ENCODE measurements at regions not wholly inside any gene's neighbourhood (a gene's known extent, or its start where the extent isn't known, plus 50 kb on each side); places are given as distances from the start of the nearest gene placed in this dataset.

DNA sequence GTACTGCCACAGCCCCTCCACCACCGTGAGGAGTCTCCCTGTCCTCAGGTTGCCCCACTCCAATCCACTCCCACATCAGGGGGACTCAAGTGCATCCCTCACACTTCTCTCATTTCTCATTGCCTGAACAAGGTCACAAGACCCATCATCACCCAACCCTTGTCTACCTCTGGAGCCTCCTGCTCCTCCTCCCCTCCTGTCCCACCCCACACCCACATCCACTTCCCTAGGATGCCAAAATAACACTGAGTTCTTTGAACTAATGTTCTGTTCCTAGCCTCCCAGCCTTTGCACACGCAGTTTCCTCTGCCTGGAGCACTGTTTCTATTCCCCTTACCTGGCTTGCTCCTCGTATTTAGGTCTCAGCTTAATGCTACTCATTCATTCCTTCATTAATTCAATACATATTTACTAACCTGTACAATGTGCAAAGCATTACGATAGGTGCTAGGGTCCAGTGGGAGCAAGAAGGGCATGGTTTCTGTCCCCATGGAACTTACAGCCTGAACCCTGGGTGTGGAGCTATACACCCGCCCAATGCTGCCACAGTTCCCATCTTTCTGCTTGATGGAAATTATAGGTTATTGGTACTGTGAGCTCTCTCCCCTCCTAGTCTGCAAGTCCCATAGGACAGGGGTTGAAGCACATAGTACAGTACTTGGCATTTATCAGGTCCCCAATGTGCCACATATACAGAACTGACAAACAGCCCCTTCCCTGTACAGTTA is 96.1 kb upstream of the GRIK3 start:
- H3K4me3 ChIP-seq = no peak overlapping the region
- TF ChIP-seq, protein P1, sequence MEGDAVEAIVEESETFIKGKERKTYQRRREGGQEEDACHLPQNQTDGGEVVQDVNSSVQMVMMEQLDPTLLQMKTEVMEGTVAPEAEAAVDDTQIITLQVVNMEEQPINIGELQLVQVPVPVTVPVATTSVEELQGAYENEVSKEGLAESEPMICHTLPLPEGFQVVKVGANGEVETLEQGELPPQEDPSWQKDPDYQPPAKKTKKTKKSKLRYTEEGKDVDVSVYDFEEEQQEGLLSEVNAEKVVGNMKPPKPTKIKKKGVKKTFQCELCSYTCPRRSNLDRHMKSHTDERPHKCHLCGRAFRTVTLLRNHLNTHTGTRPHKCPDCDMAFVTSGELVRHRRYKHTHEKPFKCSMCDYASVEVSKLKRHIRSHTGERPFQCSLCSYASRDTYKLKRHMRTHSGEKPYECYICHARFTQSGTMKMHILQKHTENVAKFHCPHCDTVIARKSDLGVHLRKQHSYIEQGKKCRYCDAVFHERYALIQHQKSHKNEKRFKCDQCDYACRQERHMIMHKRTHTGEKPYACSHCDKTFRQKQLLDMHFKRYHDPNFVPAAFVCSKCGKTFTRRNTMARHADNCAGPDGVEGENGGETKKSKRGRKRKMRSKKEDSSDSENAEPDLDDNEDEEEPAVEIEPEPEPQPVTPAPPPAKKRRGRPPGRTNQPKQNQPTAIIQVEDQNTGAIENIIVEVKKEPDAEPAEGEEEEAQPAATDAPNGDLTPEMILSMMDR (IDR thresholded peaks at IDR 0.05) = no peak
- no peak for ATAC-seq
- 60 to 66% (median 61%) methylated on average over 5 of the region's 5 CpGs for WGBS, 3 donors
- DNase-seq = no peak
- H3K36me3 ChIP-seq (ENCODE audit: insufficient read depth in 1 of 2, low read depth in 1 of 2) = no peaks in the 10 kb centered on the region
- H3K4me1 ChIP-seq = no peaks in the 10 kb centered on the region
- no peak overlapping the region for H3K27ac ChIP-seq
- no peaks in the 10 kb centered on the region for H3K9me3 ChIP-seq
- intact Hi-C loops (cut with DNase I) = no loop called here
- H3K27me3 ChIP-seq (ENCODE audit: insufficient read depth in 3 of 3, low read length in 2 of 3) = peaks cover 0 to 3% (median 0%) of the 10 kb centered on the region in 3 donors

- intact Hi-C loops (cut with DNase I) = no loop called here
- no peak overlapping the region for H3K27ac ChIP-seq
- peaks cover 0 to 3% (median 0%) of the 10 kb centered on the region in 3 donors for H3K27me3 ChIP-seq (ENCODE audit: insufficient read depth in 3 of 3, low read length in 2 of 3)
- no peak for DNase-seq
- H3K36me3 ChIP-seq (ENCODE audit: insufficient read depth in 1 of 2, low read depth in 1 of 2) = no peaks in the 10 kb centered on the region
- TF ChIP-seq, protein P1 (IDR thresholded peaks at IDR 0.05) = no peak
- H3K4me3 ChIP-seq = no peak overlapping the region
- ATAC-seq = no peak
- WGBS, 3 donors = 51 to 56% (median 52%) methylated on average over 5 of the region's 5 CpGs
- H3K4me1 ChIP-seq = no peaks in the 10 kb centered on the region
- no peaks in the 10 kb centered on the region for H3K9me3 ChIP-seq
Measured at GRCh38 chr1:37131281-37131680, 97.0 kb upstream of the GRIK3 start.

- intact Hi-C loops (cut with DNase I) = no loop called here
- H3K27ac ChIP-seq = no peak overlapping the region
- H3K27me3 ChIP-seq (ENCODE audit: insufficient read depth in 3 of 3, low read length in 2 of 3) = no peaks in the 10 kb centered on the region
- no peaks in the 10 kb centered on the region for H3K36me3 ChIP-seq (ENCODE audit: insufficient read depth in 1 of 2, low read depth in 1 of 2)
- TF ChIP-seq, protein P1 (IDR thresholded peaks at IDR 0.05) = no peak
- ATAC-seq (no peak), DNase-seq (no peak)
- no peak overlapping the region for H3K4me3 ChIP-seq
- no peaks in the 10 kb centered on the region for H3K9me3 ChIP-seq
- WGBS, 3 donors = 59 to 67% (median 62%) methylated on average over 19 of the region's 19 CpGs
- H3K4me1 ChIP-seq = no peaks in the 10 kb centered on the region
Measured at GRCh38 chr1:37133276-37134145, 99.2 kb upstream of the GRIK3 start.

- WGBS, 3 donors = 69 to 79% (median 78%) methylated on average over 4 of the region's 4 CpGs
- intact Hi-C loops (cut with DNase I) = no loop called here
- ATAC-seq = peak in 1 of 4 donors; percentile 10
Measured at GRCh38 chr1:37134599-37134998, 100.3 kb upstream of the GRIK3 start.

More at GRCh38 chr1:37134599-37134998, 100.3 kb upstream of the GRIK3 start:
- TF ChIP-seq, protein P1 (IDR thresholded peaks at IDR 0.05) = no peak
- Histone ChIP-seq H3K4me1 (no peaks in the 10 kb centered on the region), H3K9me3 (no peaks in the 10 kb centered on the region), H3K27ac (no peak overlapping the region), H3K4me3 (no peak overlapping the region), H3K36me3 (ENCODE audit: insufficient read depth in 1 of 2, low read depth in 1 of 2) (no peaks in the 10 kb centered on the region), H3K27me3 (ENCODE audit: insufficient read depth in 3 of 3, low read length in 2 of 3) (no peaks in the 10 kb centered on the region)
- DNase-seq = no peak

Measured in psoas muscle (tissue), 7 donors.